Activated CD8-positive, alpha-beta T cell treated with anti-CD3 and anti-CD28 coated beads, Interleukin-2, amount 10 ng/mL, durations not matched to agents 7 days and 5 days (primary cell): ENCODE measurements at regions not wholly inside any gene's neighbourhood (a gene's known extent, or its start where the extent isn't known, plus 50 kb on each side); places are given as distances from the start of the nearest gene placed in this dataset.
"Not testable (repeated sequence)": the region's sequence is repeated elsewhere in the genome, so short reads cannot be mapped to it uniquely, and the experiment has no call there.

ENCODE experiments used
- ATAC-seq: fragments of 150-1000 bp; cut with Tn5 transposase; one replicate; pipeline ENCODE4 v1.10.0; 2021; ENCODE audit warnings: moderate library complexity
- CTCF ChIA-PET: fragments of 350-600 bp; sonication (Branson Sonifier 250); formaldehyde crosslinking; loops from one replicate; lab custom pipeline; 2021; ENCODE audit warnings: antibody characterized with exemption; lab: Charles Lee
- POLR2A ChIA-PET: fragments of 350-600 bp; sonication (Branson Sonifier 250); formaldehyde crosslinking; loops from one replicate; lab custom pipeline; 2021; ENCODE audit warnings: antibody characterized with exemption; lab: Charles Lee
- DNase-seq: peaks from one replicate; pipeline ENCODE4 v3.0.0-alpha.2; 2020
- H3K27ac Mint-ChIP-seq: one replicate; pipeline ENCODE4 v1.8.0; 2021; ENCODE audit warnings: mild to moderate bottlenecking, mixed read lengths
- H3K27me3 Mint-ChIP-seq: one replicate; pipeline ENCODE4 v1.8.0; 2021; ENCODE audit warnings: low read depth, mixed read lengths
- H3K36me3 Mint-ChIP-seq: one replicate; pipeline ENCODE4 v1.8.0; 2021; ENCODE audit warnings: low read depth, mixed read lengths
- H3K4me1 Mint-ChIP-seq: one replicate; pipeline ENCODE4 v1.8.0; 2021; ENCODE audit warnings: low read depth, mixed read lengths
- H3K4me3 Mint-ChIP-seq: one replicate; pipeline ENCODE4 v1.8.0; 2021; ENCODE audit warnings: mild to moderate bottlenecking, mixed read lengths
- H3K9me3 Mint-ChIP-seq: one replicate; pipeline ENCODE4 v1.8.0; 2022; ENCODE audit warnings: mixed read lengths; ENCODE audit not compliant: insufficient read depth

- ATAC-seq (no peak), DNase-seq (no peak)
- H3K4me1 Mint-ChIP-seq, result no peaks in the 10 kb centered on the region
- no peaks in the 10 kb centered on the region for H3K27me3 Mint-ChIP-seq
- POLR2A ChIA-PET, result no interaction called here
- H3K9me3 Mint-ChIP-seq, result peaks cover 14% of the 10 kb centered on the region
- CTCF ChIA-PET, result no interaction called here
- H3K27ac Mint-ChIP-seq, result no peak overlapping the region
- H3K36me3 Mint-ChIP-seq, result no peaks in the 10 kb centered on the region
- H3K4me3 Mint-ChIP-seq, result no peak overlapping the region
These were observed 57.1 kb upstream of the KIF2B start for GRCh38 chr17:53765609-53766008.

- Mint-ChIP-seq H3K9me3 (peaks cover 10% of the 10 kb centered on the region), H3K36me3 (no peaks in the 10 kb centered on the region), H3K4me3 (no peak overlapping the region), H3K27me3 (no peaks in the 10 kb centered on the region), H3K4me1 (no peaks in the 10 kb centered on the region), H3K27ac (no peak overlapping the region)
- DNase-seq (no peak), ATAC-seq (no peak)
- POLR2A ChIA-PET, result no interaction called here
- CTCF ChIA-PET, result no interaction called here
These were observed 57.6 kb upstream of the KIF2B start for GRCh38 chr17:53765129-53765528.

- POLR2A ChIA-PET, result no interaction called here
- DNase-seq, result no peak
- Mint-ChIP-seq H3K4me1 (no peaks in the 10 kb centered on the region), H3K9me3 (peaks cover 4% of the 10 kb centered on the region), H3K36me3 (no peaks in the 10 kb centered on the region), H3K27me3 (no peaks in the 10 kb centered on the region), H3K27ac (no peak overlapping the region), H3K4me3 (no peak overlapping the region)
- ATAC-seq, result no peak
- CTCF ChIA-PET, result no interaction called here
These were observed 65.2 kb upstream of the KIF2B start for GRCh38 chr17:53757559-53757958.

- H3K27me3 Mint-ChIP-seq, result not testable (repeated sequence)
These were observed 65.6 kb upstream of the KIF2B start for GRCh38 chr17:53757116-53757515.

GRCh38 chr17:53749178-53749577, 73.5 kb upstream of the KIF2B start:
- peaks cover 7% of the 10 kb centered on the region for H3K9me3 Mint-ChIP-seq
- H3K4me3 Mint-ChIP-seq, result no peak overlapping the region
- no peaks in the 10 kb centered on the region for H3K27me3 Mint-ChIP-seq
- CTCF ChIA-PET, result no interaction called here
- no peak overlapping the region for H3K27ac Mint-ChIP-seq
- no peaks in the 10 kb centered on the region for H3K4me1 Mint-ChIP-seq
- ATAC-seq (no peak), DNase-seq (no peak)
- no peaks in the 10 kb centered on the region for H3K36me3 Mint-ChIP-seq
- POLR2A ChIA-PET, result no interaction called here

More at GRCh38 chr17:53757116-53757515, 65.6 kb upstream of the KIF2B start:
- H3K27ac Mint-ChIP-seq, ATAC-seq, H3K4me1 Mint-ChIP-seq, H3K4me3 Mint-ChIP-seq, POLR2A ChIA-PET, H3K36me3 Mint-ChIP-seq, DNase-seq, CTCF ChIA-PET, H3K9me3 Mint-ChIP-seq: not testable (repeated sequence)

GRCh38 chr17:53748159-53748820, 74.4 kb upstream of the KIF2B start:
- H3K4me1 Mint-ChIP-seq, H3K27ac Mint-ChIP-seq, H3K4me3 Mint-ChIP-seq, DNase-seq, H3K36me3 Mint-ChIP-seq, ATAC-seq, POLR2A ChIA-PET, H3K9me3 Mint-ChIP-seq, H3K27me3 Mint-ChIP-seq, CTCF ChIA-PET: not testable (repeated sequence)

GRCh38 chr17:53740312-53740711, 82.4 kb upstream of the KIF2B start:
- CTCF ChIA-PET, result interaction anchor here (0.9 kb wide), 1 partner anchor 24 kb away, joined by 3 read pairs; no protein-coding TSS in a partner anchor
- H3K27me3 Mint-ChIP-seq, result no peaks in the 10 kb centered on the region
- no peaks in the 10 kb centered on the region for H3K4me1 Mint-ChIP-seq
- ATAC-seq (no peak), DNase-seq (no peak)
- no peak overlapping the region for H3K27ac Mint-ChIP-seq
- H3K36me3 Mint-ChIP-seq, result no peaks in the 10 kb centered on the region
- H3K9me3 Mint-ChIP-seq, result peaks cover 12% of the 10 kb centered on the region
- H3K4me3 Mint-ChIP-seq, result no peak overlapping the region
- POLR2A ChIA-PET, result no interaction called here

- no peak overlapping the region for H3K27ac Mint-ChIP-seq
- no peaks in the 10 kb centered on the region for H3K4me1 Mint-ChIP-seq
- POLR2A ChIA-PET, result no interaction called here
- no peak overlapping the region for H3K4me3 Mint-ChIP-seq
- H3K27me3 Mint-ChIP-seq, result no peaks in the 10 kb centered on the region
- DNase-seq, result no peak
- H3K36me3 Mint-ChIP-seq, result no peaks in the 10 kb centered on the region
- ATAC-seq, result no peak
- peaks cover 9% of the 10 kb centered on the region for H3K9me3 Mint-ChIP-seq
- CTCF ChIA-PET, result no interaction called here
These were observed 86.0 kb upstream of the KIF2B start for GRCh38 chr17:53736516-53737240.

- POLR2A ChIA-PET, result no interaction called here
- Mint-ChIP-seq H3K9me3 (peaks cover 13% of the 10 kb centered on the region), H3K36me3 (no peaks in the 10 kb centered on the region), H3K27me3 (no peaks in the 10 kb centered on the region), H3K4me3 (no peak overlapping the region), H3K4me1 (no peaks in the 10 kb centered on the region), H3K27ac (no peak overlapping the region)
- ATAC-seq (no peak), DNase-seq (no peak)
- CTCF ChIA-PET, result no interaction called here
These were observed 98.0 kb upstream of the KIF2B start for GRCh38 chr17:53724726-53725125.

GRCh38 chr17:53722407-53722806, 100.3 kb upstream of the KIF2B start:
- DNase-seq (no peak), ATAC-seq (no peak)
- peaks cover 12% of the 10 kb centered on the region for H3K9me3 Mint-ChIP-seq
- no peaks in the 10 kb centered on the region for H3K27me3 Mint-ChIP-seq
- no peaks in the 10 kb centered on the region for H3K4me1 Mint-ChIP-seq
- H3K36me3 Mint-ChIP-seq, result no peaks in the 10 kb centered on the region
- H3K4me3 Mint-ChIP-seq, result no peak overlapping the region
- no peak overlapping the region for H3K27ac Mint-ChIP-seq
- CTCF ChIA-PET, result interaction anchor here (0.6 kb wide), 1 partner anchor 326 kb away, joined by 4 read pairs; no protein-coding TSS in a partner anchor
- POLR2A ChIA-PET, result no interaction called here

GRCh38 chr17:53721101-53721500, 101.6 kb upstream of the KIF2B start:
- ATAC-seq, result no peak
- Mint-ChIP-seq H3K27me3 (no peaks in the 10 kb centered on the region), H3K27ac (no peak overlapping the region), H3K9me3 (peaks cover 17% of the 10 kb centered on the region), H3K4me1 (no peaks in the 10 kb centered on the region), H3K36me3 (no peaks in the 10 kb centered on the region), H3K4me3 (no peak overlapping the region)
- ChIA-PET POLR2A (no interaction called here), CTCF (no interaction called here)
- DNase-seq, result no peak

- H3K4me3 Mint-ChIP-seq, result no peak overlapping the region
- H3K27me3 Mint-ChIP-seq, result no peaks in the 10 kb centered on the region
- DNase-seq, result no peak
- no peaks in the 10 kb centered on the region for H3K36me3 Mint-ChIP-seq
- no peaks in the 10 kb centered on the region for H3K4me1 Mint-ChIP-seq
- CTCF ChIA-PET, result no interaction called here
- H3K27ac Mint-ChIP-seq, result no peak overlapping the region
- POLR2A ChIA-PET, result no interaction called here
- H3K9me3 Mint-ChIP-seq, result peaks cover 18% of the 10 kb centered on the region
- no peak for ATAC-seq
These were observed 103.5 kb upstream of the KIF2B start for GRCh38 chr17:53719229-53719628.
